ENCODE measurements at regions not wholly inside any gene's neighbourhood (a gene's known extent, or its start where the extent isn't known, plus 50 kb on each side); places are given as distances from the start of the nearest gene placed in this dataset.

GRCh38 chr1:55326496-55327243 is 111.5 kb upstream of the USP24 start:
- DNase-seq (ENCODE audit: low read depth in 1 of 2, low spot score in 1 of 2): no peak

GRCh38 chr1:55323760-55324159 is 108.6 kb upstream of the USP24 start:
- DNase-seq (ENCODE audit: low read depth in 1 of 2, low spot score in 1 of 2): no peak

GRCh38 chr1:55322842-55323241 is 107.7 kb upstream of the USP24 start:
- DNase-seq (ENCODE audit: low read depth in 1 of 2, low spot score in 1 of 2): no peak

- DNase-seq (ENCODE audit: low read depth in 1 of 2, low spot score in 1 of 2): no peak
Measured at GRCh38 chr1:55321942-55322341, 106.8 kb upstream of the USP24 start.

- DNase-seq (ENCODE audit: low read depth in 1 of 2, low spot score in 1 of 2): no peak
Measured at GRCh38 chr1:55320891-55321290, 105.7 kb upstream of the USP24 start.

GRCh38 chr1:55318116-55318817 is 103.1 kb upstream of the USP24 start:
- DNase-seq (ENCODE audit: low read depth in 1 of 2, low spot score in 1 of 2): no peak

GRCh38 chr1:55317673-55318072 is 102.5 kb upstream of the USP24 start:
- DNase-seq (ENCODE audit: low read depth in 1 of 2, low spot score in 1 of 2): no peak

- DNase-seq (ENCODE audit: low read depth in 1 of 2, low spot score in 1 of 2): no peak
Measured at GRCh38 chr1:55316947-55317662, 101.9 kb upstream of the USP24 start.

- no peak for DNase-seq (ENCODE audit: low read depth in 1 of 2, low spot score in 1 of 2)
Measured at GRCh38 chr1:55316502-55316901, 101.3 kb upstream of the USP24 start.

GRCh38 chr1:55315552-55315951 is 100.4 kb upstream of the USP24 start:
- no peak for DNase-seq (ENCODE audit: low read depth in 1 of 2, low spot score in 1 of 2)

- no peak for DNase-seq (ENCODE audit: low read depth in 1 of 2, low spot score in 1 of 2)
Measured at GRCh38 chr1:55314740-55315139, 99.6 kb upstream of the USP24 start.

GRCh38 chr1:55313903-55314302 is 98.7 kb upstream of the USP24 start:
- no peak for DNase-seq (ENCODE audit: low read depth in 1 of 2, low spot score in 1 of 2)

GRCh38 chr1:55311979-55312378 is 96.8 kb upstream of the USP24 start:
- no peak for DNase-seq (ENCODE audit: low read depth in 1 of 2, low spot score in 1 of 2)

- DNase-seq (ENCODE audit: low read depth in 1 of 2, low spot score in 1 of 2): no peak
Measured at GRCh38 chr1:55311057-55311641, 96.0 kb upstream of the USP24 start.

GRCh38 chr1:55310505-55310971 is 95.4 kb upstream of the USP24 start:
- no peak for DNase-seq (ENCODE audit: low read depth in 1 of 2, low spot score in 1 of 2)

GRCh38 chr1:55309786-55310504 is 94.8 kb upstream of the USP24 start:
- DNase-seq (ENCODE audit: low read depth in 1 of 2, low spot score in 1 of 2): no peak

- DNase-seq (ENCODE audit: low read depth in 1 of 2, low spot score in 1 of 2): no peak
Measured at GRCh38 chr1:55309053-55309452, 93.9 kb upstream of the USP24 start.

GRCh38 chr1:55305735-55306134 is 90.6 kb upstream of the USP24 start:
- no peak for DNase-seq (ENCODE audit: low read depth in 1 of 2, low spot score in 1 of 2)

- DNase-seq (ENCODE audit: low read depth in 1 of 2, low spot score in 1 of 2): no peak
Measured at GRCh38 chr1:55304229-55304740, 89.1 kb upstream of the USP24 start.

- DNase-seq (ENCODE audit: low read depth in 1 of 2, low spot score in 1 of 2): no peak
Measured at GRCh38 chr1:55302972-55303371, 87.8 kb upstream of the USP24 start.

GRCh38 chr1:55301912-55302311 is 86.7 kb upstream of the USP24 start:
- no peak for DNase-seq (ENCODE audit: low read depth in 1 of 2, low spot score in 1 of 2)

Measured in stimulated activated CD4-positive, alpha-beta T cell treated with anti-CD3 and anti-CD28 coated beads, Interleukin-15, amount 100 ng/mL, for 1 hour (primary cell).